ENCODE measurements at regions not wholly inside any gene's neighbourhood (a gene's known extent, or its start where the extent isn't known, plus 50 kb on each side); places are given as distances from the start of the nearest gene placed in this dataset.
"Not testable (repeated sequence)": the region's sequence is repeated elsewhere in the genome, so short reads cannot be mapped to it uniquely, and the experiment has no call there.

- H3K4me1 ChIP-seq (ENCODE audit: control insufficient read depth in 1 of 2, insufficient read depth in 2 of 2, low read length in 2 of 2) = no peaks in the 10 kb centered on the region
- no peak overlapping the region for H3K4me3 ChIP-seq (replicated peaks in 1 of 2; ENCODE audit: low read depth in 1 of 2, low read length in 2 of 2)
- H3K4me2 ChIP-seq (ENCODE audit: low read length) = no peak overlapping the region
- POLR2A ChIA-PET = no interaction called here
- no peak overlapping the region for H3K27ac ChIP-seq (ENCODE audit: low read depth, low read length)
- DNase-seq (ENCODE audit: low read depth, low spot score) = no peak
- ATAC-seq = no peak
- H3K27me3 ChIP-seq (ENCODE audit: insufficient read depth, low read length) = no peaks in the 10 kb centered on the region
- RAD21 ChIA-PET (ENCODE audit: low non-redundant PET in 1 of 2, low total read pairs in 2 of 2, uncharacterized antibody in 2 of 2, unreplicated experiment in 2 of 2) = no interaction called here
- intact Hi-C loops (cut with micrococcal nuclease) = no loop called here
- H4K20me1 ChIP-seq (ENCODE audit: insufficient read depth) = no peaks in the 10 kb centered on the region
- H2AFZ ChIP-seq (ENCODE audit: low read depth, low read length, poor library complexity, severe bottlenecking) = no peak overlapping the region
- H3K9ac ChIP-seq (ENCODE audit: low read length) = no peak overlapping the region
- H3K9me3 ChIP-seq (ENCODE audit: control insufficient read depth in 1 of 2, insufficient read depth in 1 of 2, low read depth in 1 of 2, low read length in 2 of 2) = no peaks in the 10 kb centered on the region
- H3K79me2 ChIP-seq (ENCODE audit: insufficient read depth, low read length) = no peaks in the 10 kb centered on the region
- no TSS peak for BruUV-seq (replicated peaks)
- no peaks in the 10 kb centered on the region for H3K9me2 ChIP-seq (ENCODE audit: insufficient read depth)
- TF ChIP-seq TCF7L2 (IDR thresholded peaks at IDR 0.05; ENCODE audit: borderline replicate concordance, extremely low read depth, insufficient read depth, insufficient read length) (no peak), ELF1 (IDR thresholded peaks at IDR 0.05; ENCODE audit: borderline replicate concordance, low read depth) (no peak), CTCF (IDR thresholded peaks at IDR 0.05 in 2 of 3, conservative IDR thresholded peaks at IDR 0.05 in 1 of 3; ENCODE audit: borderline replicate concordance in 1 of 3, insufficient read depth in 1 of 3, low read depth in 2 of 3, low read length in 2 of 3) (no peak), EZH2 (IDR thresholded peaks at IDR 0.05) (no peak)
- H3K36me3 ChIP-seq (ENCODE audit: control insufficient read depth in 1 of 2, insufficient read depth in 2 of 2, low read length in 2 of 2) = no peaks in the 10 kb centered on the region
- CTCF ChIA-PET = no interaction called here
These were observed 111.3 kb upstream of the SLC16A7 start for GRCh38 chr12:59484575-59484974.

- intact Hi-C loops (cut with micrococcal nuclease); DNase-seq (ENCODE audit: low read depth, low spot score); H3K4me3 ChIP-seq (replicated peaks in 1 of 2; ENCODE audit: low read depth in 1 of 2, low read length in 2 of 2); H2AFZ ChIP-seq (ENCODE audit: low read depth, low read length, poor library complexity, severe bottlenecking); ATAC-seq; H3K9me2 ChIP-seq (ENCODE audit: insufficient read depth); BruUV-seq (replicated peaks); H3K4me2 ChIP-seq (ENCODE audit: low read length); RAD21 ChIA-PET (ENCODE audit: low non-redundant PET in 1 of 2, low total read pairs in 2 of 2, uncharacterized antibody in 2 of 2, unreplicated experiment in 2 of 2); H3K4me1 ChIP-seq (ENCODE audit: control insufficient read depth in 1 of 2, insufficient read depth in 2 of 2, low read length in 2 of 2); H3K36me3 ChIP-seq (ENCODE audit: control insufficient read depth in 1 of 2, insufficient read depth in 2 of 2, low read length in 2 of 2); H3K9ac ChIP-seq (ENCODE audit: low read length); H3K27ac ChIP-seq (ENCODE audit: low read depth, low read length); H4K20me1 ChIP-seq (ENCODE audit: insufficient read depth); H3K9me3 ChIP-seq (ENCODE audit: control insufficient read depth in 1 of 2, insufficient read depth in 1 of 2, low read depth in 1 of 2, low read length in 2 of 2); CTCF ChIA-PET; H3K27me3 ChIP-seq (ENCODE audit: insufficient read depth, low read length); H3K79me2 ChIP-seq (ENCODE audit: insufficient read depth, low read length); POLR2A ChIA-PET: not testable (repeated sequence)
These were observed 121.6 kb upstream of the SLC16A7 start for GRCh38 chr12:59474236-59474635.
